K562 (cell line): ENCODE measurements at regions not wholly inside any gene's neighbourhood (a gene's known extent, or its start where the extent isn't known, plus 50 kb on each side); places are given as distances from the start of the nearest gene placed in this dataset.

ENCODE experiments used
- ARNT ChIP-seq, 2 experiments: fragments of 450-650 bp; IDR thresholded peaks; 2 replicates each; pipeline ENCODE4 v1.6.1; 2016; ENCODE audit warnings: mild to moderate bottlenecking in 1 of 2
- CBFB ChIP-seq: sonication (generic); formaldehyde crosslinking; IDR thresholded peaks from 2 replicates; pipeline ENCODE4 v1.4.0; 2020; ENCODE audit warnings: mild to moderate bottlenecking, missing genetic modification reagents
- KDM1A ChIP-seq, 2 experiments: fragments of 450-650 bp; IDR thresholded peaks; 2 replicates each; pipeline ENCODE4 v1.6.1; 2016; ENCODE audit warnings: mild to moderate bottlenecking in 2 of 2
- MYBL2 ChIP-seq, 2 experiments: fragments of 450-650 bp in 1 of 2; sonication (generic) in 1 of 2; formaldehyde crosslinking in 1 of 2; IDR thresholded peaks; 2 replicates each; pipeline versions ENCODE4 v1.6.1 to v1.8.1; 2017 to 2022; ENCODE audit warnings: borderline replicate concordance in 1 of 2, inconsistent platforms in 1 of 2, low read depth in 1 of 2, mild to moderate bottlenecking in 1 of 2, missing genetic modification reagents in 1 of 2, moderate library complexity in 1 of 2
- POLR2AphosphoS5 ChIP-seq: IDR thresholded peaks from 2 replicates; pipeline ENCODE4 v1.6.1; 2011; ENCODE audit warnings: mild to moderate bottlenecking, low read depth, low read length, moderate library complexity; ENCODE audit not compliant: control insufficient read depth, insufficient read depth
- TAF1 ChIP-seq: IDR thresholded peaks from 2 replicates; pipeline ENCODE4 v1.6.1; 2011; ENCODE audit warnings: mild to moderate bottlenecking, low read length, moderate library complexity; ENCODE audit not compliant: insufficient read depth, control insufficient read depth, severe bottlenecking; ENCODE audit errors: extremely low read depth
- TCF7L2 ChIP-seq: fragments of 150-350 bp; IDR thresholded peaks from 2 replicates; pipeline ENCODE4 v1.6.1; 2016; ENCODE audit warnings: low read depth, mild to moderate bottlenecking, low read length, moderate library complexity
- ZNF384 ChIP-seq: IDR thresholded peaks from 2 replicates; pipeline ENCODE4 v1.6.1; 2012; ENCODE audit warnings: low read depth, low read length, improper control_type of control experiment
- TF ChIP-seq, protein P1 (sequence below): sonication (generic); formaldehyde crosslinking; IDR thresholded peaks from 2 replicates; pipeline ENCODE4 v1.8.1; 2023; ENCODE audit warnings: mild to moderate bottlenecking, missing genetic modification reagents
- TF ChIP-seq, protein P2 (sequence below), 2 experiments: fragments of 450-650 bp in 1 of 2; sonication (generic) in 1 of 2; formaldehyde crosslinking in 1 of 2; IDR thresholded peaks in 1 of 2; conservative IDR thresholded peaks in 1 of 2; 2 replicates each; pipeline versions ENCODE4 v1.6.1 to v1.8.1; 2016 to 2023; ENCODE audit warnings: mild to moderate bottlenecking in 2 of 2, moderate library complexity in 2 of 2, inconsistent platforms in 1 of 2, missing genetic modification reagents in 1 of 2
- TF ChIP-seq, protein P3 (sequence below), 2 experiments: fragments of 450-650 bp; formaldehyde crosslinking in 1 of 2; IDR thresholded peaks; 2 replicates each; pipeline versions ENCODE4 v1.4.0 to v1.6.1; 2014 to 2020; ENCODE audit warnings: mild to moderate bottlenecking in 2 of 2, borderline replicate concordance in 1 of 2, low read depth in 1 of 2
- TF ChIP-seq, protein P4 (sequence below): fragments of 450-650 bp; formaldehyde crosslinking; IDR thresholded peaks from 2 replicates; pipeline ENCODE4 v1.4.0; 2020; ENCODE audit warnings: mild to moderate bottlenecking

DNA sequence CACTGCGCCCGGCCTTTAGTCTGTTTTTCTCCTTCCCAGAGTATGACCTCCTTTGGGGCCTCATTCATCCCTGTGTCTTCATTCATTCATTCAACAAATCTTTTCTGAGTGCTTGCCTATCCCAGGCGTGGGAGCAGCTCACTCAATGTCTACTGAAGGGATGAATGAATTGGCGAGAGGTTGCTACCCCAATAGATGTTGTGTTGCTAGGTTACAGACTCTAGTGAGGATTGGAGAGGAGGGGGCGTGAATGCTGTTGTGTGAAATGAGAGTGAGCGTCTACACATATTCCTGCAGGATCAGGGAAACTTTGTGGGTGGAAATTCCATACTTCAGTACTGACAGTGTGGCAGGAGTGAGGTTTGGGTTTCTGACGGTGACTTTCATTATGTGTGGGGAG is 55.5 kb upstream of the EP300 start:
- TF ChIP-seq, protein P1, sequence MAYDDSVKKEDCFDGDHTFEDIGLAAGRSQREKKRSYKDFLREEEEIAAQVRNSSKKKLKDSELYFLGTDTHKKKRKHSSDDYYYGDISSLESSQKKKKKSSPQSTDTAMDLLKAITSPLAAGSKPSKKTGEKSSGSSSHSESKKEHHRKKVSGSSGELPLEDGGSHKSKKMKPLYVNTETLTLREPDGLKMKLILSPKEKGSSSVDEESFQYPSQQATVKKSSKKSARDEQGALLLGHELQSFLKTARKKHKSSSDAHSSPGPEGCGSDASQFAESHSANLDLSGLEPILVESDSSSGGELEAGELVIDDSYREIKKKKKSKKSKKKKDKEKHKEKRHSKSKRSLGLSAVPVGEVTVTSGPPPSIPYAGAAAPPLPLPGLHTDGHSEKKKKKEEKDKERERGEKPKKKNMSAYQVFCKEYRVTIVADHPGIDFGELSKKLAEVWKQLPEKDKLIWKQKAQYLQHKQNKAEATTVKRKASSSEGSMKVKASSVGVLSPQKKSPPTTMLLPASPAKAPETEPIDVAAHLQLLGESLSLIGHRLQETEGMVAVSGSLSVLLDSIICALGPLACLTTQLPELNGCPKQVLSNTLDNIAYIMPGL, result no peak
- TF ChIP-seq KDM1A (IDR thresholded peaks at IDR 0.05), result no peak
- TF ChIP-seq, protein P2, sequence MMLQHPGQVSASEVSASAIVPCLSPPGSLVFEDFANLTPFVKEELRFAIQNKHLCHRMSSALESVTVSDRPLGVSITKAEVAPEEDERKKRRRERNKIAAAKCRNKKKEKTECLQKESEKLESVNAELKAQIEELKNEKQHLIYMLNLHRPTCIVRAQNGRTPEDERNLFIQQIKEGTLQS (IDR thresholded peaks at IDR 0.05), result no peak
- TF ChIP-seq, protein P2 (CRISPR knock-in tag; conservative IDR thresholded peaks at IDR 0.05), result no peak
- no peak for TF ChIP-seq ZNF384
- TF ChIP-seq, protein P3, sequence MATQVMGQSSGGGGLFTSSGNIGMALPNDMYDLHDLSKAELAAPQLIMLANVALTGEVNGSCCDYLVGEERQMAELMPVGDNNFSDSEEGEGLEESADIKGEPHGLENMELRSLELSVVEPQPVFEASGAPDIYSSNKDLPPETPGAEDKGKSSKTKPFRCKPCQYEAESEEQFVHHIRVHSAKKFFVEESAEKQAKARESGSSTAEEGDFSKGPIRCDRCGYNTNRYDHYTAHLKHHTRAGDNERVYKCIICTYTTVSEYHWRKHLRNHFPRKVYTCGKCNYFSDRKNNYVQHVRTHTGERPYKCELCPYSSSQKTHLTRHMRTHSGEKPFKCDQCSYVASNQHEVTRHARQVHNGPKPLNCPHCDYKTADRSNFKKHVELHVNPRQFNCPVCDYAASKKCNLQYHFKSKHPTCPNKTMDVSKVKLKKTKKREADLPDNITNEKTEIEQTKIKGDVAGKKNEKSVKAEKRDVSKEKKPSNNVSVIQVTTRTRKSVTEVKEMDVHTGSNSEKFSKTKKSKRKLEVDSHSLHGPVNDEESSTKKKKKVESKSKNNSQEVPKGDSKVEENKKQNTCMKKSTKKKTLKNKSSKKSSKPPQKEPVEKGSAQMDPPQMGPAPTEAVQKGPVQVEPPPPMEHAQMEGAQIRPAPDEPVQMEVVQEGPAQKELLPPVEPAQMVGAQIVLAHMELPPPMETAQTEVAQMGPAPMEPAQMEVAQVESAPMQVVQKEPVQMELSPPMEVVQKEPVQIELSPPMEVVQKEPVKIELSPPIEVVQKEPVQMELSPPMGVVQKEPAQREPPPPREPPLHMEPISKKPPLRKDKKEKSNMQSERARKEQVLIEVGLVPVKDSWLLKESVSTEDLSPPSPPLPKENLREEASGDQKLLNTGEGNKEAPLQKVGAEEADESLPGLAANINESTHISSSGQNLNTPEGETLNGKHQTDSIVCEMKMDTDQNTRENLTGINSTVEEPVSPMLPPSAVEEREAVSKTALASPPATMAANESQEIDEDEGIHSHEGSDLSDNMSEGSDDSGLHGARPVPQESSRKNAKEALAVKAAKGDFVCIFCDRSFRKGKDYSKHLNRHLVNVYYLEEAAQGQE (IDR thresholded peaks at IDR 0.05; ENCODE audit: borderline replicate concordance), result no peak
- TF ChIP-seq, protein P3 (CRISPR knock-in tag; IDR thresholded peaks at IDR 0.05; ENCODE audit: low read depth), result no peak
- no peak for TF ChIP-seq POLR2AphosphoS5
- TF ChIP-seq, protein P4, sequence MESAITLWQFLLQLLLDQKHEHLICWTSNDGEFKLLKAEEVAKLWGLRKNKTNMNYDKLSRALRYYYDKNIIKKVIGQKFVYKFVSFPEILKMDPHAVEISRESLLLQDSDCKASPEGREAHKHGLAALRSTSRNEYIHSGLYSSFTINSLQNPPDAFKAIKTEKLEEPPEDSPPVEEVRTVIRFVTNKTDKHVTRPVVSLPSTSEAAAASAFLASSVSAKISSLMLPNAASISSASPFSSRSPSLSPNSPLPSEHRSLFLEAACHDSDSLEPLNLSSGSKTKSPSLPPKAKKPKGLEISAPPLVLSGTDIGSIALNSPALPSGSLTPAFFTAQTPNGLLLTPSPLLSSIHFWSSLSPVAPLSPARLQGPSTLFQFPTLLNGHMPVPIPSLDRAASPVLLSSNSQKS (CRISPR knock-in tag), result no peak
- TF ChIP-seq MYBL2 (IDR thresholded peaks at IDR 0.05; ENCODE audit: low read depth), result no peak
- no peak for TF ChIP-seq MYBL2 (CRISPR knock-in tag; IDR thresholded peaks at IDR 0.05; ENCODE audit: borderline replicate concordance)
- TF ChIP-seq TAF1, result no peak
- no peak for TF ChIP-seq TCF7L2
- no peak for TF ChIP-seq CBFB (CRISPR knock-in tag)
- TF ChIP-seq ARNT (IDR thresholded peaks at IDR 0.05), result no peak
